ENCODE measurements at regions not wholly inside any gene's neighbourhood (a gene's known extent, or its start where the extent isn't known, plus 50 kb on each side); places are given as distances from the start of the nearest gene placed in this dataset.

GRCh38 chr4:122531038-122531437, 74.5 kb upstream of the IL2 start:
- no peak for TF ChIP-seq CTCF (conservative IDR thresholded peaks at IDR 0.05; ENCODE audit: low read depth, low read length)
- TF ChIP-seq EZH2 (IDR thresholded peaks at IDR 0.05; ENCODE audit: low read length, unreplicated experiment), result no peak
